Stimulated activated naive B cell treated with anti-CD40 and anti-IgM and Interleukin-4, amounts not matched to agents 10 μg/mL and 1 μg/mL and 100 μg/mL, for 72 hours (primary cell): ENCODE measurements at regions not wholly inside any gene's neighbourhood (a gene's known extent, or its start where the extent isn't known, plus 50 kb on each side); places are given as distances from the start of the nearest gene placed in this dataset.
"Not testable (repeated sequence)": the region's sequence is repeated elsewhere in the genome, so short reads cannot be mapped to it uniquely, and the experiment has no call there.

Experiments used
- ATAC-seq, 2 donors: fragments of 150-1000 bp; cut with Tn5 transposase; replicated peaks; 2 replicates each; pipeline ENCODE4 v1.10.0; 2021; ENCODE audit warnings: moderate library complexity in 1 of 2
- DNase-seq: peaks from one replicate; pipeline ENCODE4 v3.0.0; 2021
- H3K27ac Mint-ChIP-seq: one replicate; pipeline ENCODE4 v1.8.0; 2022; ENCODE audit warnings: mild to moderate bottlenecking, mixed read lengths
- H3K27me3 Mint-ChIP-seq, 2 donors: one replicate each; pipeline ENCODE4 v1.8.0; 2022; ENCODE audit warnings: mixed read lengths in 2 of 2
- H3K36me3 Mint-ChIP-seq, 2 donors: one replicate each; pipeline ENCODE4 v1.8.0; 2022; ENCODE audit warnings: mixed read lengths in 2 of 2, mild to moderate bottlenecking in 1 of 2
- H3K4me1 Mint-ChIP-seq, 2 donors: one replicate each; pipeline ENCODE4 v1.8.0; 2022; ENCODE audit warnings: mixed read lengths in 2 of 2, mild to moderate bottlenecking in 1 of 2
- H3K4me3 Mint-ChIP-seq, 2 donors: one replicate each; pipeline ENCODE4 v1.8.0; 2022; ENCODE audit warnings: mild to moderate bottlenecking in 2 of 2, mixed read lengths in 2 of 2, moderate library complexity in 1 of 2
- H3K9me3 Mint-ChIP-seq, 2 donors: one replicate each; pipeline ENCODE4 v1.8.0; 2022; ENCODE audit warnings: mixed read lengths in 2 of 2, mild to moderate bottlenecking in 1 of 2

DNA sequence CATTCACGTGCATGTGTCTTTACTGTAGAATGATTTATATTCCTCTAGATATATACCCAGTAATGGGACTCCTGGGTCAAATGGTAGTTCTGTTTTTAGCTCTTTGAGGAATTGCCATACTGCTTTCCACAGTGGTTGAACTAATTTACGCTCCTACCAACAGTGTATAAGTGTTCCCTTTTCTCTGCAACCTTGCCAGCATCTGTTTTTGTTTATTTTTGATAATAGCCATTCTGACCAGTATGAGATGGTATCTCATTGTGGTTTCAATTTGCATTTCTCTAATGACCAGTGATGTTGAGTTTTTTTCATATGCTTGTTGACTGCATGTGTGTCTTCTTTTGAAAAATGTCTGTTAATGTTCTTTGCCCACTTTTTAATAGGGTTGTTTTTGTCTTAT is 236.8 kb upstream of the IRF2BP2 start:
- H3K36me3 Mint-ChIP-seq: not testable (repeated sequence)

DNA sequence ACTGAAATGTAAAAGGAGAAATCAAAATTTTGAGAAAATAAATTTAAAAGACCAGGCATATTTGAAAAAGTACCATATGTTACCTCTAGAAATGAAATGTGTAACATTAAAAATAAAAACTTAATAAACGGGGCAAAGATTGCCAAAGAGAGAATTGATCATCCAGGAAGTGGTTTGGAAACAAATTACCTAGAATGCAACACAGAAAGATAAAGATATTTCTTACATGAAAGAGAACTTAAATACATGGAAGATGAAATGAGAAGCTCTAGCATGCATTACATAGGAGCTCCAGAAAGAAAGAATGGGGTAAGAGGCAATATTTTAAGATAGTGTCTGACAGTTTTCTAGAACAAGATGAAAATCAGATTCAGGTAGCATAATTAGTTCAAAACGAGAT is 235.9 kb upstream of the IRF2BP2 start:
- H3K9me3 Mint-ChIP-seq: peaks cover 1 to 4% of the 10 kb centered on the region in 2 donors
- H3K27me3 Mint-ChIP-seq: peaks cover 0 to 7% of the 10 kb centered on the region in 2 donors
- peaks cover 46 to 78% of the 10 kb centered on the region in 2 donors for H3K4me1 Mint-ChIP-seq
- DNase-seq (no peak), ATAC-seq (no peak)
- no peak overlapping the region for H3K27ac Mint-ChIP-seq
- no peak overlapping the region for H3K4me3 Mint-ChIP-seq
- peaks cover 0 to 4% of the 10 kb centered on the region in 2 donors for H3K36me3 Mint-ChIP-seq

More for the DNA sequence above, 236.8 kb upstream of the IRF2BP2 start:
- not testable (repeated sequence) for H3K9me3 Mint-ChIP-seq, H3K4me3 Mint-ChIP-seq, H3K27ac Mint-ChIP-seq, H3K27me3 Mint-ChIP-seq, DNase-seq, ATAC-seq
- H3K4me1 Mint-ChIP-seq: peaks cover 45 to 73% of the 10 kb centered on the region in 2 donors

DNA sequence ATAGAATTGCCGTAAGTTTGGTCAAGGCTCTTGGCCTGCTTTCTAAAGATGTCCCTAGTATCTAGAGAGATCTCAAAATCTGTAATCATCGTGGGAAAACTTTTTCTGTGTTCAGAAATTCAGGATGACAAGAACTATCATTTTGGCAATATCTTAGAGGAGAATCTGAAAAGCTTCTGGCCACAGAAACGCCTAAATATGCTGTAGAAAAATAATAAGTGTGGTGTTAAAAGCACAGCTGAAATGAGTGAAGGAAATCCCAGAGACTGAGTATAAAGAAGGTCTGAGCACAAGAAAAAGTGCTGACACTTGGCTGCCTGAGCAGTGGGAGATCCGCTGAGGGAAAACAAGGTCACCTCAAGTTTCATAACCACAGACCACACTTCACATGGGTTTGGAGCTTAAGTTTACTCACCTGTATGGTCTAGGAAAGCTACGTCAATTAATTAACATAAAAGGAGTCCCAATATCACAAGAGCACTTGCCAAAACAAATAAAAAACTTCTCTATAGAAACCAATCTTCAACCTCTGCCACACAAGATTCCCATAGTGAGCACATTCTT is 235.2 kb upstream of the IRF2BP2 start:
- no peak overlapping the region for H3K4me3 Mint-ChIP-seq

DNA sequence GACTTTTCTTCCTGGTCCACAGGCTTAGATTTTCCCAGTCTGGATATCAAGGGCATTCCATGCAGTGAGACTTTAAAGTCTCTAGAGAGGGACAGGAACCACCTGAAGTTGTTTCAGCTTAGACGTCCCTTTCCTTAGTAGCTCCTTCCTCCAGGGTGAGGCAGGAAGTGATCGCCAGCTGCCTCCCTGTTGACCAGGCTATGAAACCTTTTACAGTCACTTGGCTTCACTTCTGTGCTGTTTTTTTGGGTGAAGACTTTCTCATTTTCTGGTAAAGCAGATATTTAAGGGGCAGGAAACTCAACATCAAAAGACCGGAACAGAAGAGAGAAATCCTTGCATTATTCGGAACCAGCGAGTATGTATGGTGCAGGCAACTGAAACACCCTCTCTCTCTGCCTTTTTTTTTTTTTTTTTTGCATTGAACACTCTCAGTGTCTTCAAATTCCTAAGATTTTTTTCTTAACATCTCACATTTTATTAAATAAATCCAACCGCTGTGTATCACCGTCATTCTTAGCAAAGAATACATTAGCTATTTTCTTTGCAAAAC is 234.6 kb upstream of the IRF2BP2 start:
- H3K27ac Mint-ChIP-seq: peak overlapping the region; percentile 94
- H3K9me3 Mint-ChIP-seq: peaks cover 1 to 4% of the 10 kb centered on the region in 2 donors
- DNase-seq (no peak), ATAC-seq (no peak)
- H3K4me1 Mint-ChIP-seq: peaks cover 51 to 83% of the 10 kb centered on the region in 2 donors
- H3K36me3 Mint-ChIP-seq: peaks cover 0 to 4% of the 10 kb centered on the region in 2 donors
- peak overlapping the region in 1 of 2 donors; percentile 25 for H3K4me3 Mint-ChIP-seq
- peaks cover 0 to 7% of the 10 kb centered on the region in 2 donors for H3K27me3 Mint-ChIP-seq

More for the DNA sequence above, 235.2 kb upstream of the IRF2BP2 start:
- Mint-ChIP-seq H3K27me3 (peaks cover 0 to 7% of the 10 kb centered on the region in 2 donors), H3K9me3 (peaks cover 1 to 4% of the 10 kb centered on the region in 2 donors), H3K4me1 (peaks cover 50 to 82% of the 10 kb centered on the region in 2 donors), H3K27ac (peak overlapping the region; percentile 94), H3K36me3 (peaks cover 0 to 4% of the 10 kb centered on the region in 2 donors)
- ATAC-seq (no peak), DNase-seq (no peak)

DNA sequence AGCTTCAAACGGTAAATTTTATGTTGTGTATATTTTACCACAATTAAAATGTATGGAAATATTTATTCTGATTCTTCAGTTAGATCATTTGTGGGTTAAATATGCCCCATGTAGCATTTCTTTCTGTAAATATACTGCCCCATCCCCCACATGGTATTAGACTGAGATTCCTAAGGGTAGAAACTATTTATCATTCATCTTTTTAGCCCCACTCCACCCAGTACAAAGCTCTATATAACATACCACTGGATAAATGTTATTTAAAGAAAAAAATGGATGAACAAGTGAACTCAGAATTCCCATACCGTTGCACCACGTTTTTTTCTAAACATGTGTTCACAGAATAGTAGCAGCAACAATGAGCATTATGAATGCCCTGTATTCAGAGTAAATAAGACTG is 234.0 kb upstream of the IRF2BP2 start:
- no peak for DNase-seq
- peaks cover 0 to 7% of the 10 kb centered on the region in 2 donors for H3K27me3 Mint-ChIP-seq
- peak overlapping the region; percentile 94 for H3K27ac Mint-ChIP-seq
- peaks cover 1 to 4% of the 10 kb centered on the region in 2 donors for H3K9me3 Mint-ChIP-seq
- H3K4me1 Mint-ChIP-seq: peaks cover 46 to 79% of the 10 kb centered on the region in 2 donors
- peaks cover 0 to 4% of the 10 kb centered on the region in 2 donors for H3K36me3 Mint-ChIP-seq
- peak overlapping the region in 1 of 2 donors; percentile 11 for H3K4me3 Mint-ChIP-seq
- no peak for ATAC-seq

DNA sequence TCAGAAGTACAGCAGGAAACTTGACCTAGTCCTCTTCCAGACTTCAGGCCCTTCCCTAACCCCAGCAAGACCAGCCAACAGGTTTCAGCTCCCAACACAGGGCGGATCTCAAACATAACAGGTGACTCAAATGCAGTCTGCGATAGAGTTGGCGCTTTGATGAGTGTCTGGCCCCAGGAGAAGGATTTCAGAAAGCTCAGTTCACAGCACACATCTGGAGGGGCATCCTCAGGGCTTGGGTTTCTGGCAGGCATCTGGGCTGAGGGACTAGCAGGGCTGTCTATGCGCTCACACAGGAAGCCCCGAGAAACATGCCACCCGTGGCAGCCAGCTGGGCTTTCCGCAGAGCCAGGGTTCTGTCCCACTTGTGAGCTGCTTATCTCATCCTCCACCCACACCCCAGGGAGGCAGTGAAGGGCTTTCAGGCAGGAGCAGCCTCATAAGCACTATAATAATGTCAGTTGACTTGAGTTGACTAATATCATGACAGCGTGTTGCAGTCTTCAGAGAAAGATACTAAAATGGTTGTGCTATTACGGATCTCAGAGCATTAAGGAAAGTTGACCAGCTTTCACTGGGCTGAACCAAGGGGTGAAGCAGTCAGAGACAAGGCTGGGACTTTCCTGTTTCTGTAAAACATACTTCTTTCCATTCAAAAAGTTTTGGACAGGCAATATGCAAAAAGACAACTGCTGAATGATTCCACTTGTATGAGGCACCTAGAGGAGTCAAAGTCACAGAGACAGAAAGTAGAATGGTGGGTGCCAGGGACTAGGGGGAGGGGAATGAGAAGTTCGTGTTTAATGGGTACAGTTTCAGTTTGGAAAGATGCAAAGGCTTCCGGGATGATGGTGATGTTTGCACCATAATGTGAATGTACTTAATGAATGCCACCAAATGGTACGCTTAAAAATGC is 233.0 kb upstream of the IRF2BP2 start:
- peaks cover 0 to 4% of the 10 kb centered on the region in 2 donors for H3K36me3 Mint-ChIP-seq
- peaks cover 0 to 7% of the 10 kb centered on the region in 2 donors for H3K27me3 Mint-ChIP-seq
- peaks cover 1 to 5% of the 10 kb centered on the region in 2 donors for H3K9me3 Mint-ChIP-seq
- peaks cover 46 to 78% of the 10 kb centered on the region in 2 donors for H3K4me1 Mint-ChIP-seq
- peak overlapping the region; percentile 13 to 65 for H3K4me3 Mint-ChIP-seq
- DNase-seq: peak; percentile 92
- ATAC-seq: peak; percentile 83 to 88
- peak overlapping the region; percentile 94 for H3K27ac Mint-ChIP-seq

DNA sequence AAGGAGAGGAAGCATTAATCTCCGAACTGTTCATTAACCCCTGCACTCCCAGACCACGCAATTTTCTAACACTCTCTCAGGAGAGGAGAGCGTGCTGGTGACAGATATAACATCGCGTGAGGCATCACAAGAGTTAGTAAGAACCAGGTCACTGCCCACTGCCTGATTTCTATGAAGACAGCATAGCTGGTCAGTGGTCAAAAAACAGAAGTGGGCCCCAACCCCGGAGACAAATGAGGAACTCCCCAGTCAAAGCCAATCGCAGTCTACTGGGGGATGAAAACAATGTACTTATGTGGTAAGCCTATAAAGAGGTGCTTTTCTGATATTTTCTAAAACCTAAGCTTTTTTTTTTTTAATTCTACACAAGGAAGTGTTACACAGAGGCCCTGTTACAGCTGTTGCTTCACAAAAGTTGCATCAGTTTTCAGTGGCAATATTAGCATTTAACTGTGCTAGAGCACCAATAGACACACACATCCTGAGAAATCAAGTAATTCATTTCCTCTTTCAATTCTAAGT is 231.8 kb upstream of the IRF2BP2 start:
- peak; percentile 69 for DNase-seq
- Mint-ChIP-seq H3K4me1 (peaks cover 47 to 74% of the 10 kb centered on the region in 2 donors), H3K27ac (peak overlapping the region; percentile 61), H3K4me3 (no peak overlapping the region), H3K9me3 (peaks cover 1 to 8% of the 10 kb centered on the region in 2 donors), H3K36me3 (peaks cover 0 to 4% of the 10 kb centered on the region in 2 donors), H3K27me3 (peaks cover 0 to 7% of the 10 kb centered on the region in 2 donors)
- ATAC-seq: peak; percentile 31 to 64

DNA sequence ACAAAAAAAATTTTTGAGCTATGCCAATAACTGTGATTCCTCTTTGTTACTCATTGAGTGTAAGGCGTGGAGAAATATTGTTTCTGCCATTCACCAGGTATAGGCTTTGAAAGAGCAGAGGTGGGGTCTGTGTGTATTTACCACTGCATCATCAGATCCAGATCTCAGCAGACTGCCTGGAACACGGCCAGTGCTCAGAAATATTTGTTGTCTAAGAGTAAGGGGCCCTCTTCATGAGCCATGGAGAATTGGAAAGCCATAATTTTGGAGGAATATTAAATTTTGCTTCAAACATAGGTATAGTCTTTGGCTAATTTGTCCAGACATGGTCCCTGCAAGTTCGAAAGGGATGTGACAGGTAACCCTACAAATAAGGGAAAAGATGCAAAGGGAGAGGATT is 231.3 kb upstream of the IRF2BP2 start:
- Mint-ChIP-seq H3K36me3 (peaks cover 0 to 4% of the 10 kb centered on the region in 2 donors), H3K9me3 (peaks cover 1 to 8% of the 10 kb centered on the region in 2 donors), H3K4me3 (no peak overlapping the region), H3K4me1 (peaks cover 50 to 79% of the 10 kb centered on the region in 2 donors), H3K27me3 (peaks cover 0 to 7% of the 10 kb centered on the region in 2 donors), H3K27ac (peak overlapping the region; percentile 61)
- DNase-seq: no peak
- no peak for ATAC-seq

DNA sequence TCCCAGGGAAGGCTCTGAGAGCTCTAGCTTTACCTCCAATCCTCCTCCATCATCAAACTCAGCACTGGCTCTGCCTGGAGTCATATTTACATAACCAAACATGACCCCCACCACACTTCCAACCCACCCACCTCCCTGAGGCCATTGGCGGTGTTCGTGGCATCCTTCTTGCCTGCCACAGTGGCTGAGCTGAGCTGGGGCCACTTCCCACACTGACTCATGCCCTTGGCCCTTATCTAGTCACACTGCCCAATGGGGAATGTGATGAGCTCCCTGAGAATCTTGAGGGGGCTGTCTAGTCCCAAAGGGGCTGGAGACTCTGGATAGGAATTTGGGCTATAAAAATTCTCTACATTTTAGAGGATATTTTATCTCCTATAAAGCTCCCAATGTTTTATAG is 230.9 kb upstream of the IRF2BP2 start:
- no peak overlapping the region for H3K4me3 Mint-ChIP-seq
- DNase-seq (no peak), ATAC-seq (no peak)
- peaks cover 52 to 79% of the 10 kb centered on the region in 2 donors for H3K4me1 Mint-ChIP-seq
- H3K9me3 Mint-ChIP-seq: peaks cover 1 to 8% of the 10 kb centered on the region in 2 donors
- peaks cover 0 to 4% of the 10 kb centered on the region in 2 donors for H3K36me3 Mint-ChIP-seq
- H3K27ac Mint-ChIP-seq: no peak overlapping the region
- H3K27me3 Mint-ChIP-seq: peaks cover 0 to 5% of the 10 kb centered on the region in 2 donors

DNA sequence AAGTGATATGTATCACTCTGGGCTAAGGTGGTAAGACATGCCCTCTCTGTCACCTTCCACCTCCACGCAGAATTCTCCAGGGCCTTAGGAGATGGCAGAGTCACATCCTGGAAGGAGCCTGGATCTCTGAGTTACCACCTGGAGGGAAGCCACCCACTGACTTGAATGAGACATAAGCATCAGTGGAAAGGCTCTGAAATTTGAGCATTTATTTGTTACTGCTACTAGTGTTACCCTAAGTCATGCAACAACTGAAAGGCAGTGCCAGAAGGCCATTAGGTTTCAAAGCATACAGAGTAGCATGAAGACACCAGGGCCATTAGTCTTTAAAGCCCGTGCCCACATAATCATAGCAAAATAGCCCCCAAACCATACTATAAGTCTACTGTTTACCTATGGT is 230.3 kb upstream of the IRF2BP2 start:
- no peak for DNase-seq
- Mint-ChIP-seq H3K9me3 (peaks cover 0 to 4% of the 10 kb centered on the region in 2 donors), H3K27ac (no peak overlapping the region), H3K4me3 (no peak overlapping the region), H3K36me3 (no peaks in the 10 kb centered on the region), H3K27me3 (no peaks in the 10 kb centered on the region), H3K4me1 (peaks cover 48 to 73% of the 10 kb centered on the region in 2 donors)
- ATAC-seq: no peak

DNA sequence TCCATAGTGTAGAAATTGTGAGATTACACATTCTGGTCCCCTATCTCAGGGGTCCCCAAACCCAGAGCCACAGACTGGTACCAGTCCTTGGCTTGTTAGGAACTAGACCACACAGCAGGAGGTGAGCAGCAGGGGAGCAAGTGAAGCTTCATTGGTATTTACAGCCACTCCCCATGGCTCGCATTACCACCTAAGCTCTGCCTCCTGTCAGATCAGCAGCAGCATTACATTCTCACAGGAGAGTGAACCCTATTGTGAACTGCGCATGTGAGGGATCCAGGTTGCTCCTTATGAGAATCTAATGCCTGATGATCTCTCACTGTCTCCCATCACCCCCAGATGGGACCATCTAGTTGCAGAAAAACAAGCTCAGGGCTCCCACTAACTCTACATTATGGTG is 229.7 kb upstream of the IRF2BP2 start:
- H3K9me3 Mint-ChIP-seq: peaks cover 0 to 4% of the 10 kb centered on the region in 2 donors
- H3K4me3 Mint-ChIP-seq: no peak overlapping the region
- no peak for DNase-seq
- H3K27me3 Mint-ChIP-seq: no peaks in the 10 kb centered on the region
- peak overlapping the region; percentile 9 for H3K27ac Mint-ChIP-seq
- ATAC-seq: no peak
- peaks cover 44 to 68% of the 10 kb centered on the region in 2 donors for H3K4me1 Mint-ChIP-seq
- no peaks in the 10 kb centered on the region for H3K36me3 Mint-ChIP-seq

DNA sequence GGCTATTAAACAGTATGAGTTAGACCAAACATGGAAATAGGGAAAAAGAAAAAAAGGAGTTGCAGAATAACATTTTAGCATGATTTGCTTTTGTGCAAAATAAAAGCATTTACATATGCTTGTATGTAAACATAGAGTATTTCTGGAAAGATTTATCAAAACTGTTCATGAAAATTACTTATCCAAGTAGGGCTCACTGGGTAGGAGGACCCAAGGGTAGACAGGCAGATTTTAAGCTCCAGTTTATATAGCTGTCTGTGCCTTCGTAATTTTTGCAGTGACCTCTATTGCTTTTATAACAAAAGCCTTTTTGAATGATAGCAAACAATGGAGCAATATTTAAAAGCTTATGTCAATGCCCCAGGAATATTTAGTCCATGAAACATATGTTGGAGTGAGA is 228.8 kb upstream of the IRF2BP2 start:
- Mint-ChIP-seq H3K4me1 (peaks cover 38 to 59% of the 10 kb centered on the region in 2 donors), H3K27ac (no peak overlapping the region), H3K9me3 (peaks cover 0 to 4% of the 10 kb centered on the region in 2 donors), H3K27me3 (no peaks in the 10 kb centered on the region), H3K36me3 (peaks cover 0 to 3% of the 10 kb centered on the region in 2 donors), H3K4me3 (no peak overlapping the region)
- DNase-seq: no peak
- no peak for ATAC-seq

DNA sequence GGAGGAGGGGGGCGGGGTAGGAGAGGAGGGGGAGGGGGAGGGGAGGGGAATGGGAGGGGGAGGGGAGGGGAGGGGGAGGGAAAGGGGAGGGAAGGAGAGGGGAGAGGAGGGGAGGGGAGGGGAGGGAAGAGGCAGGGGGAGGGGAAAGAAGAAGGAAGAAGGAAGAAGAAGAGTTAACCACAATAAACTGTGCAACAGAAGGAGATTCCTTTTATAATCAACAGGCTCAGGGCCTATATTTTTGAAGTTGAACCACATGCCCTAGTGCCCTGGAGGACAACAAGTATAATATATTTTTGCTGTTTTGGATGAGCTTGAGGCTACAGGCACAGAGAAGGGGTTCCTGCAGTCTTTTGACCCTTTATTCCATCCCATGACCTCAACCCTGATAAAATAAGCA is 228.2 kb upstream of the IRF2BP2 start:
- Mint-ChIP-seq H3K9me3 (peaks cover 2 to 4% of the 10 kb centered on the region in 2 donors), H3K27ac (no peak overlapping the region), H3K36me3 (peaks cover 0 to 3% of the 10 kb centered on the region in 2 donors), H3K4me3 (no peak overlapping the region), H3K4me1 (peaks cover 33 to 53% of the 10 kb centered on the region in 2 donors), H3K27me3 (no peaks in the 10 kb centered on the region)
- DNase-seq: no peak
- no peak for ATAC-seq

DNA sequence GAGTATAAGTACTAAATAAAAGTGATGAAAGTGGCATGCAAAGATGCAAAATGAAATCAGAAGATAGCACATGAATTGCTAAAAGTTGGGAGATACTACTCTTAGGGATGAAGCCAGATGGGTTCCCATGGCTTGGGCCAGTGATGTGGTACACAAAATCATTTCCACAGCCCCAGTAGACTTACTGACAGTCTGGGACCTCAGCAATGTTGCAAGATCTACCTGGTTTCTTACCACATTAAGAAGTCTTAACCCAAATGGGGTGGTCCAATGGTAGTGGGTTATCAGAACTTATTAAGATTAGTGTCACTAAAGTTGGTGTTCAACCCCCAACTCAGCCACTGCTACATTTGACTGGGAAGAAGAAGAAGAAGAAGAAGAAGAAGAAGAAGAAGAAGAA is 227.7 kb upstream of the IRF2BP2 start:
- Mint-ChIP-seq H3K9me3 (peaks cover 2 to 4% of the 10 kb centered on the region in 2 donors), H3K36me3 (peaks cover 0 to 3% of the 10 kb centered on the region in 2 donors), H3K27me3 (no peaks in the 10 kb centered on the region), H3K4me3 (no peak overlapping the region), H3K4me1 (peaks cover 29 to 48% of the 10 kb centered on the region in 2 donors), H3K27ac (no peak overlapping the region)
- ATAC-seq (no peak), DNase-seq (no peak)
